HG03378 (cell line): ENCODE measurements at regions not wholly inside any gene's neighbourhood (a gene's known extent, or its start where the extent isn't known, plus 50 kb on each side); places are given as distances from the start of the nearest gene placed in this dataset.

Experiments used
- ATAC-seq: cut with Tn5 transposase; IDR thresholded peaks from one replicate; pipeline ENCODE4 v1.9.1; 2021; ENCODE audit warnings: mild to moderate bottlenecking, moderate library complexity; ENCODE audit not compliant: unreplicated experiment

- no peak for ATAC-seq
Observed at GRCh38 chr15:35842631-35843030, 296.7 kb upstream of the DPH6 start.

- no peak for ATAC-seq
Observed at GRCh38 chr15:35843498-35843897, 297.5 kb upstream of the DPH6 start.

- no peak for ATAC-seq
Observed at GRCh38 chr15:35850284-35850683, 304.3 kb upstream of the DPH6 start.

DNA sequence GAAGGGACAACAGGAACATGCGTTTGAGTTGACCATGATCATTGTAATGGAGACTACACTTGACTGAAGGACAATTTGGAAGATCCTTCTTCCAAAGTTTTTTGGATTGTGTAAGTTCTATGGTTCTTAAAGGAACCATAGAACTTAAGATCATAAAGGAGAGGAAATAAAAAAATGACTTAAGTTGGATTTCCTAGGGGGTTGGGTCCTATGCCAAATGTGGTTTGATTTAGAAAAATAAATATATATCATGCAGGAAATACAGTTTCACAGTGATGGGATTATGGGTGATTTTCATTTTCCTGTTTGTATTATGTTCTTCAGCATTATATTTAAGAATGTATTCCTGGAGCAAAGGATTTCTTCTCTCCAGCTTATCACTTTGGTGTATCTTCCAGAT is 305.5 kb upstream of the DPH6 start:
- ATAC-seq, result no peak

DNA sequence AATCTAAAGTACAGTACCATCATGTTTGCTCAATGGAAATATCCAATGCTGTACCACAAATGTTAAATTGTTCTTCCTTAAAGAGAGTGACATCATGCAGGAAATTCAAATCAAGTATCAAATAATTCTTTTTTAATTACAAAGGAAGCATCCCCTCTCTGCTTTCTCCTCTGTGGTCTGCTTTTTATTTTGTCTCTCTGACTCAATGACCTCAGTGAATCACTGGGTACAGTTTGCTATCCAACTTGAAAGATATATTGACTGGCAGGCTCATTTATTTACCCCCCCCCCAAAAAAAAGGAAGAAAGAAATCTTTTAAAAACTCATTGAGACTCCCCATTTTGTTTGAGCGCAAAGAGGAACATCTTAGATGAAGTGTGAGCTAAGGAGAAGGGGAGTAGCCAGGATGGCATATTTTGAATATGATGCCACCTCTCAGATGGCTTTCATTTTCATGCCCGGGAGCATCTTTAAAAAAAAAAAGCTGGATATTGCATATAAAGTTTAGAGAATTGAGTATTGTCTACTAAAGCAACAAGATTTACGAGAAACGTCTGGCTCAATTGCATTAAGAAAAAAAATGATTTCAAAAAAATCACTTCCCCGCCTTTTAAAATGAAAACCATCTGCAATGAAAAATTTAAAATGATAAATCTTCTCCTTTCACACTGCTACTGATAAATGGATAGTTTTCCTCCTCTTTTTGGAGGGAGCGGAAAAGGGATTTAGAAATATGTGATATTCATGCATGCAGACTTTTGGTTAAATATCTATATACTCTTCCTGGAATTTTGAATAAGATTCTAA is 307.1 kb upstream of the DPH6 start:
- no peak for ATAC-seq

DNA sequence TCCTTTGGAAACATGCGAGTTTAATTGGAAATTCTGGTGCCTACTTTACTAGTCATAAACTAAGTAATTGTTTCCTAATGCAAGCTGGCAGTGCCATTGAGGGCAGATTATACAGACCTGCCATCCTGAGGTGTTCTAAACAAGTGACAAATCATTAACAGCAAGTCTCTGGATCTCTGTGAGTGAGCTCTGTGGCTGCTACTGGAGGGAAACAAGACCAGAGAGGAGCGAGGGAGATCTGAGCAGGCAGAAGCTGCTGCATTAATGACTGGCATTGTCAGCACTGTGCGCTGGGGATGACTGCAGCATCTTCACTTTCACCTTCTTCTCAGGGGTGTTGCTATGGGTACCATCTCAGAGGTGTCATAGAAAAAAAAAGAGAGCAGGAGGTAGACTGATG is 308.4 kb upstream of the DPH6 start:
- ATAC-seq, result no peak

GRCh38 chr15:35857567-35858226 is 311.7 kb upstream of the DPH6 start:
- no peak for ATAC-seq

- no peak for ATAC-seq
Observed at GRCh38 chr15:35858707-35859106, 312.7 kb upstream of the DPH6 start.

DNA sequence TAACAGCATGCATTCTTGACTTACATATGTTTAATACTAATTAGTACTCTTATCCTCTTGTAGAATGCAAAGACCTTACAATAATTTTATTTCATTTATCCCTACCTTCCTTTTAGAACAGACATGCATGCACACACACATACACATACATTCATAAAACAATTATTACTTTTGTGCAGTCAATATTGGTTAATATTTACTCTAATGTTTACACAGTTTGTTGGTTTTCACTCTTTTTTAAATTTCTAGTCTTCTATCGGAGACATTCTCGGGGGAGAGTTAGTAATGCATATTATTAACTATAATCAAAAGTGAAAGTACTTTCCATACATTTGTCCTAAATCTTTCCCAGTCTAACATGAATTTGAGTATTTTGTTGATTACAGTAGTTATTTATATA is 317.7 kb upstream of the DPH6 start:
- ATAC-seq, result no peak

DNA sequence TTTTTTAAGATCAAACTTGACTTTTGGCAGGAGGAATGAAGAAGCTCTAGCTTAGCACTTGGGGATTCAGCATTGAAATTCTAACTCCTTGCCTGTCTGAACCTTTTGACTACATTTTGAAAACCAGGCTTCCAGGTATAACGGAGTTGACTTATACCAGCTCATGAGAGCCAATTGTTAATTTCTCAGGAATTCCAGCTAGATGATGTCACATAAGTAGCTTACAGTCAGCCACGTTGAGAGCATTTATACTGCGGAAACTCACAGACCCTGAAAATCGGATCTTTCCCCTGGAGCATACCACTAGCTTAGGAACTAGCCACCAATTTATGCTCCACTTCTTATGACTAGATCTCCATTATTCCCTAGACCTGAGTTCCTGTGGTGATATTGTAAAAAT is 321.4 kb upstream of the DPH6 start:
- no peak for ATAC-seq

GRCh38 chr15:35871282-35871681 is 325.3 kb upstream of the DPH6 start:
- ATAC-seq, result no peak

GRCh38 chr15:35871812-35872211 is 325.8 kb upstream of the DPH6 start:
- ATAC-seq, result no peak

DNA sequence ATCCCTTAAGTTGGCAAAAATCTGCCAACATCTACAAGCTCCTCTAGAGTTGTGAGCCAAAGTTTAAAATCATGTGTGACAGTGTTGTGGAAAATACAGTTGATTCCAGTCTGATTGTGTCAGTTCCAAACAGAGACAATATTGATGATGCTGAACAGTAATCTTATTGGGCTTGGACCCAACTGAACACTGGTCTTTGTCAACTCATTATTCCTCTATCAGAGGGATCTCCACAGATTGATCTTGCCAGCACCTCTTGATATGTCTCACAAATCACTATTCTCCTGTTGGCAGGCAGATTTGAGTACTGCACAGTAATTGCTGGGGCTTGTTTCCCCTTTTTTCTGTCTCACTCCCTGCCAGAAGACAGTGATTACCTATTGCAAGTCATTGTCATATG is 326.6 kb upstream of the DPH6 start:
- no peak for ATAC-seq

DNA sequence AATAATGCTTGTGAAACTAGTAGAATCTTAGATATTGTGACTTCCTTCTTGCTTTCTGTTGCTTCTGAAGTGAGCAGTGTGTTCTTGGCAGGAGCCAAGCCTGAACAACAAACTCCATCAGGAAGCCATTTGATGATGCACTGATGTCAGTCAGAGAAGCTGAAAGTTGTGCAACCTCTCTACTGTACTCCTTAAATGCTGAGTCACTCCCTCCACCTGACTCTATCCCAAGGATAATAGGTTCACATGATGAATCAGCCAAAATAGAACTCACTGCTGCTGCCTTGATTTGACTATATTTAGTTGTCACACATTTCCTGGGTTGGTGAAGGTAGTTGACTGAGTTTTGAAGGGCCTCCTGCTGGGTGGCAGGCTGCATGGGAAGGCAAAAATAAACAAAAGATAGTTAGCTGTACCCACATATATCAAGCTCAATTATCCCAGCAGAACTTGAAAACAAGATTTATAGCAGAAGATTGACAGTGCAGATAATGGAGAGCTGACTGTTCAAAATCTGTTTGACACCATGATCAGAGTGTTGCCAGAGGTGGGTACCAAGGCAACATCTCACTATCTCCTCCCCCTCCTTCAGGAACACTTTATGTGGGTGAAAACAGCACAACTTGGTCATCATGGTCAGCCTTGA is 328.4 kb upstream of the DPH6 start:
- no peak for ATAC-seq

DNA sequence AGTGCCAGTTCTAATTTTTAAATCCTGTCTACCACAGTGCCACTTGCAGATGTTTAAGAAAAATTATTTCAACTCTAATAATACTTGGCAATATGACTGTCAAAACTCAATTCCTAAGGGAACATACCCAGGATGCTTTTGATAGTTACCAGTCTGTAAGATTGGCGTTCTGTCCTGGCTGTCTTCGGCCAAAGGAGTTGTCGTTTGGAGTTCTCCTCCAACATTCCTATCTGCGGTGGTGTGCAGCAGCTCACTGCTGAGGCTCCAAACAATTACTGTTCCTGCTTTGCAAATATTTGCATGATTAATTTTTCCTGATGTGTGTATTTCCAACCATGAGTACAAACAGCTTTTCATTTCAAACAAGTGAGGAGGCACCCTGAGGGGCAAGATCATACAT is 330.8 kb upstream of the DPH6 start:
- ATAC-seq, result no peak

DNA sequence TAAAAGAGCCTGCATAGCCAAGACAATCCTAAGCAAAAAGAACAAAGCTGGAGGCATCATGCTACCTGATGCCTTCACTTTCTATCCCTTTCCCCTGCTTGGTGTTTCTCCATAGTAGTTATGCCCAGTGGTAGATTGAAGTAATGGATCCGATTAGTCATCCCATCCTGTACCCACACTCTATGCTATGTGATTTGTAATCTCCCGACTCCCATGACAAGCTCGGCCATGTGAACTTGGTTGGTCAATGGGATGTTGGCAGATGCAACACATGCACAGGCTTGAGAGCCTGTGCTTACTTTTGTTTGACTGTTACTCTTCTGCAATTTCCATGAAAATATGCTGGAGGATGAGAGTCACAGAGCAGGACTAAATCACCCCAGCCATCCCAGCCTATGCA is 334.9 kb upstream of the DPH6 start:
- no peak for ATAC-seq

DNA sequence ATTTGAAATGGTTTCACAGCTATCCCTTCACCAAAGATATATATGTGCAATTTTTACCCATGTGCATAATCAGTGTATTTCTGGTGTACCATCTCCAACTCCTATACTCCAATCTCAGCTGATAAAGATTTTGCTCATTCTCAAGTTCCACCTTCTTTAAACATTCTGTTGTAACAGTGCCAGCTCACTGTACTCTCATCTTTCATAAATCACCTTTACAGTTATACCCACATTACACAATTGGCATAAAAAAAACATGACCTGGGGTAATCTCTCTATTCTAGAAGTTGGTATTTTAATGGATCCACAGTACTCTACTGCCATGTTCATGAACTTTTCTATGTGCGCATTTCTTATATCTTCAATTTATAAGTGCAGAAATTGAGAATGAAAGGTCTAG is 339.9 kb upstream of the DPH6 start:
- ATAC-seq, result no peak

- ATAC-seq, result no peak
Observed at GRCh38 chr15:35886765-35887164, 340.8 kb upstream of the DPH6 start.

GRCh38 chr15:35888815-35889214 is 342.9 kb upstream of the DPH6 start:
- no peak for ATAC-seq

DNA sequence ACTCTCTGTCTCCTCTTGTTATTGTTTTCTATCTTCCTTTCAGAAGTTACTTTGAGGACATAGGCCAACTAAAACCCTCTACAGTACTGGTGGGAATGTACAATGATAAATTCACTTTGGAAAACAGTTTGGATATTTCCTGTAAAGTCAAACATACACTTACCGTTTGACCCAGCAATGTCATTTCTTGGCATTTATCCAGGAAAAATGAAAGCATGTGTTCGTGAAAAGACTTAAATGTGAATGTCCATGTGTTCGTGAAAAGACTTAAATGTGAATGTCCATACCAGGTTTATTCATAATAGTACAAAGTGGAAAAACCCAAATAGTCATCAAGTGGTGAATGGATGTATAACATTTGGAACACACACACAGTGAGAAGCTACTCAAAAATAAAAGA is 361.5 kb upstream of the DPH6 start:
- no peak for ATAC-seq

DNA sequence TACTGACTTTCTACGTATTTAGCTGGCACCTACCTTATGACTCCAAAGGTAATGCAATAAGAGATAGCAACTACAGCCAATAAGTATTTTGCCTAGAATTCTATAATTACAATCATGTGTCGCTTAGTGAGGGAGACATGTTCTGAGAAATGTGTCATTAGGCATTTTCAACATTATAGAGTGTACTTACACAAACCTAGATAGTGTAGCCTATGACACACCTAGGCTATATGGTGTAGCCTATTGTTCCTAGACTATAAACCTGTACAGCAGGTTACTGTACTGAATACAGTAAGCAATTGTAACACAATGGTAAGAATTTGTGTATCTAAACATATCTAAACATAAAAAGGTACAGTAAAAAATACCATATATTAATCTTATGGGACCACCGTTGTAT is 363.4 kb upstream of the DPH6 start:
- no peak for ATAC-seq

- ATAC-seq, result no peak
Observed at GRCh38 chr15:35910227-35910626, 364.3 kb upstream of the DPH6 start.
